H1 (cell line): ENCODE measurements at regions not wholly inside any gene's neighbourhood (a gene's known extent, or its start where the extent isn't known, plus 50 kb on each side); places are given as distances from the start of the nearest gene placed in this dataset.

Experiments used
- CTCF ChIA-PET: fragments of 300-600 bp; sonication (Branson Sonifier 250); formaldehyde crosslinking; loops from one replicate; lab custom pipeline; 2021; ENCODE audit not compliant: partially characterized antibody; lab: Charles Lee
- POLR2A ChIA-PET: fragments of 300-600 bp; sonication (Branson Sonifier 250); formaldehyde crosslinking; loops from one replicate; lab custom pipeline; 2021; ENCODE audit warnings: inconsistent platforms; ENCODE audit not compliant: partially characterized antibody; lab: Charles Lee
- DNase-seq, 2 experiments: peaks; one replicate each; pipeline versions ENCODE4 v3.0.0 to v3.0.0-alpha.2; 2010 to 2022; ENCODE audit warnings: low spot score in 2 of 2, low read depth in 1 of 2, mixed read lengths in 1 of 2
- FAIRE-seq: peaks from 2 replicates; lab custom pipeline; 2011; peaks lifted over from hg19 to GRCh38; lab: Jason Lieb, UNC
- H2AFZ ChIP-seq: 2 replicates; pipeline ENCODE4 v1.8.1; 2012; ENCODE audit warnings: low read length, inconsistent platforms
- H2AK5ac ChIP-seq: 2 replicates; pipeline ENCODE4 v1.6.1; 2013; ENCODE audit warnings: low read depth, low read length
- H2BK120ac ChIP-seq: replicated peaks from 2 replicates; pipeline ENCODE3; 2013; ENCODE audit warnings: low read depth, low read length, inconsistent platforms
- H2BK12ac ChIP-seq: 2 replicates; pipeline ENCODE4 v1.6.1; 2013; ENCODE audit warnings: low read depth, low read length
- H2BK15ac ChIP-seq: 2 replicates; pipeline ENCODE4 v1.6.1; 2013; ENCODE audit warnings: low read length
- H2BK20ac ChIP-seq: 2 replicates; pipeline ENCODE4 v1.6.1; 2013; ENCODE audit warnings: low read length
- H2BK5ac ChIP-seq: 2 replicates; pipeline ENCODE4 v1.6.1; 2013; ENCODE audit warnings: low read depth, low read length
- H3K14ac ChIP-seq: 2 replicates; pipeline ENCODE4 v1.6.1; 2013; ENCODE audit warnings: inconsistent platforms; ENCODE audit not compliant: insufficient read length
- H3K18ac ChIP-seq: 2 replicates; pipeline ENCODE4 v1.6.1; 2013; ENCODE audit warnings: low read length; ENCODE audit errors: extremely low read depth
- H3K23ac ChIP-seq: 2 replicates; pipeline ENCODE4 v1.6.1; 2013; ENCODE audit warnings: inconsistent platforms; ENCODE audit not compliant: insufficient read length
- H3K23me2 ChIP-seq: 2 replicates; pipeline ENCODE4 v1.6.1; 2013; ENCODE audit warnings: low read depth, low read length
- H3K27ac ChIP-seq: 2 replicates; pipeline ENCODE4 v1.6.1; 2011; ENCODE audit warnings: low read depth, low read length, inconsistent platforms
- H3K27me3 ChIP-seq, 4 experiments: replicated peaks in 1 of 4; 1 replicate in 1 of 4; 2 replicates in 3 of 4; pipeline versions ENCODE4 v1.6.1 to v1.8.1; 2011 to 2013; ENCODE audit warnings: low read length in 3 of 4, mild to moderate bottlenecking in 3 of 4, inconsistent platforms in 2 of 4, mixed read lengths in 2 of 4, moderate library complexity in 1 of 4; ENCODE audit not compliant: control insufficient read depth in 3 of 4, insufficient read depth in 3 of 4; ENCODE audit errors: extremely low read depth in 1 of 4
- H3K36me3 ChIP-seq, 4 experiments: 2 replicates each; pipeline versions ENCODE4 v1.6.1 to v1.8.1; 2011 to 2013; ENCODE audit warnings: mild to moderate bottlenecking in 4 of 4, low read length in 3 of 4, moderate library complexity in 2 of 4, control low read depth in 1 of 4, inconsistent platforms in 1 of 4; ENCODE audit not compliant: insufficient read depth in 4 of 4, control insufficient read depth in 2 of 4
- H3K4ac ChIP-seq: replicated peaks from 2 replicates; pipeline ENCODE3; 2013; ENCODE audit warnings: low read length, low read depth, mixed read lengths, inconsistent platforms; ENCODE audit not compliant: insufficient read length
- H3K4me1 ChIP-seq, 4 experiments: replicated peaks in 1 of 4; 1 replicate in 1 of 4; 2 replicates in 3 of 4; pipeline versions ENCODE4 v1.6.1 to v1.8.1; 2011 to 2013; ENCODE audit warnings: low read length in 3 of 4, inconsistent platforms in 2 of 4, mixed read lengths in 1 of 4; ENCODE audit not compliant: insufficient read depth in 4 of 4, control insufficient read depth in 3 of 4
- H3K4me2 ChIP-seq, 2 experiments: 2 replicates each; pipeline versions ENCODE4 v1.6.1 to v1.8.1; 2011 to 2013; ENCODE audit warnings: low read depth in 2 of 2, low read length in 2 of 2, control low read depth in 1 of 2, inconsistent platforms in 1 of 2, mild to moderate bottlenecking in 1 of 2; ENCODE audit not compliant: insufficient read depth in 1 of 2
- H3K4me3 ChIP-seq, 4 experiments: fragments of 200-600, 300-600 bp in 1 of 4; sonication (generic), shearing (Covaris generic), sonication (Bioruptor Twin) in 1 of 4; 2 replicates each; pipeline versions ENCODE4 v1.5.1 to v1.8.1; 2011 to 2016; ENCODE audit warnings: low read length in 4 of 4, low read depth in 3 of 4, control low read depth in 2 of 4, inconsistent platforms in 2 of 4, mild to moderate bottlenecking in 2 of 4, mixed read lengths in 1 of 4, moderate library complexity in 1 of 4; ENCODE audit not compliant: insufficient read depth in 2 of 4; ENCODE audit errors: extremely low read depth in 1 of 4
- H3K56ac ChIP-seq: replicated peaks from 2 replicates; pipeline ENCODE3; 2013; ENCODE audit warnings: low read depth, mild to moderate bottlenecking, mixed read lengths, low read length, inconsistent platforms; ENCODE audit not compliant: insufficient read length
- H3K79me1 ChIP-seq: 2 replicates; pipeline ENCODE4 v1.6.1; 2013; ENCODE audit warnings: low read depth, low read length, control low read depth
- H3K79me2 ChIP-seq, 2 experiments: 2 replicates each; pipeline versions ENCODE4 v1.6.1 to v1.8.1; 2012 to 2013; ENCODE audit warnings: low read length in 2 of 2, mild to moderate bottlenecking in 2 of 2, inconsistent platforms in 1 of 2; ENCODE audit not compliant: insufficient read depth in 2 of 2, control insufficient read depth in 1 of 2
- H3K9ac ChIP-seq, 4 experiments: replicated peaks in 1 of 4; 1 replicate in 1 of 4; 2 replicates in 3 of 4; pipeline versions ENCODE4 v1.6.1 to v1.8.1; 2011 to 2013; ENCODE audit warnings: low read depth in 3 of 4, low read length in 3 of 4, control low read depth in 2 of 4, mild to moderate bottlenecking in 2 of 4, moderate library complexity in 2 of 4, inconsistent platforms in 1 of 4; ENCODE audit errors: extremely low read depth in 1 of 4
- H3K9me3 ChIP-seq, 2 experiments: 2 replicates each; pipeline versions ENCODE4 v1.6.1 to v1.8.1; 2012 to 2013; ENCODE audit warnings: mild to moderate bottlenecking in 2 of 2, moderate library complexity in 2 of 2, control low read depth in 1 of 2, inconsistent platforms in 1 of 2, low read depth in 1 of 2, low read length in 1 of 2, mixed read lengths in 1 of 2; ENCODE audit not compliant: insufficient read depth in 2 of 2
- H4K20me1 ChIP-seq, 2 experiments: replicated peaks in 1 of 2; 2 replicates each; pipeline versions ENCODE3 to v1.8.1; 2011 to 2013; ENCODE audit warnings: inconsistent platforms in 2 of 2, low read length in 2 of 2, mild to moderate bottlenecking in 1 of 2; ENCODE audit not compliant: insufficient read depth in 2 of 2, control insufficient read depth in 1 of 2
- H4K5ac ChIP-seq: 2 replicates; pipeline ENCODE4 v1.6.1; 2013; ENCODE audit warnings: low read length, low read depth, mixed read lengths, inconsistent platforms; ENCODE audit not compliant: insufficient read length
- H4K8ac ChIP-seq: 2 replicates; pipeline ENCODE4 v1.8.0; 2013; ENCODE audit warnings: mild to moderate bottlenecking, moderate library complexity, low read length, inconsistent platforms; ENCODE audit not compliant: insufficient read depth; ENCODE audit errors: extremely low read depth
- H4K91ac ChIP-seq: replicated peaks from 2 replicates; pipeline ENCODE3; 2013; ENCODE audit warnings: low read length, mixed read lengths, inconsistent platforms; ENCODE audit not compliant: insufficient read length
- GTF2F1 ChIP-seq: IDR thresholded peaks from 2 replicates; pipeline ENCODE4 v1.6.1; 2012; ENCODE audit warnings: low read depth, low read length, improper control_type of control experiment, borderline replicate concordance
- JUND ChIP-seq: IDR thresholded peaks from 2 replicates; pipeline ENCODE4 v1.6.1; 2011; ENCODE audit warnings: mild to moderate bottlenecking, improper control_type of control experiment, low read length
- RNF2 ChIP-seq: fragments of 200-900, 300-1000 bp; sonication (generic); IDR thresholded peaks from 2 replicates; pipeline ENCODE4 v1.7.1; 2016; ENCODE audit warnings: borderline replicate concordance, low read depth, mild to moderate bottlenecking, antibody characterized with exemption, low read length; ENCODE audit not compliant: poor library complexity, severe bottlenecking; ENCODE audit errors: missing control alignments
- SIN3A ChIP-seq, 2 experiments: IDR thresholded peaks in 1 of 2; conservative IDR thresholded peaks in 1 of 2; 2 replicates each; pipeline ENCODE4 v1.6.1; 2011 to 2012; ENCODE audit warnings: low read length in 2 of 2, improper control_type of control experiment in 1 of 2, low read depth in 1 of 2, mild to moderate bottlenecking in 1 of 2
- TAF7 ChIP-seq: optimal IDR thresholded peaks from 2 replicates; pipeline ENCODE3; 2011; ENCODE audit warnings: low read depth, mild to moderate bottlenecking, inconsistent platforms, low read length, moderate library complexity, borderline replicate concordance
- TEAD4 ChIP-seq: IDR thresholded peaks from 2 replicates; pipeline ENCODE4 v1.6.1; 2012; ENCODE audit warnings: low read depth, low read length, inconsistent platforms, mixed read lengths
- WGBS, 2 experiments: shearing (Covaris generic) in 1 of 2; methylation state at CpG; one replicate each; pipeline versions ENCODE4 v1.1.6 to v1.1.7; 2013 to 2015; ENCODE audit warnings: low lambda C conversion rate in 2 of 2, mixed read lengths in 2 of 2, inconsistent platforms in 1 of 2, low coverage in 1 of 2, missing lambda C conversion rate in 1 of 2; ENCODE audit not compliant: insufficient replicate concordance in 2 of 2, insufficient coverage in 1 of 2, insufficient read length in 1 of 2; ENCODE audit errors: extremely low coverage in 1 of 2, missing lambda C conversion rate in 1 of 2; 5-methylcytosine and 5-hydroxymethylcytosine counted together

GRCh38 chr5:60141119-60141518 is 247.6 kb upstream of the PDE4D start:
- Histone ChIP-seq H2BK12ac (no peak overlapping the region), H3K18ac (no peak overlapping the region), H3K79me1 (no peaks in the 10 kb centered on the region), H4K20me1 (no peaks in the 10 kb centered on the region), H3K23ac (no peak overlapping the region), H4K8ac (no peak overlapping the region), H3K79me2 (no peaks in the 10 kb centered on the region), H3K27me3 (no peaks in the 10 kb centered on the region), H3K36me3 (no peaks in the 10 kb centered on the region), H3K14ac (no peak overlapping the region), H3K4me3 (no peak overlapping the region), H3K23me2 (no peaks in the 10 kb centered on the region), H4K5ac (no peak overlapping the region), H3K9ac (peak overlapping the region in 1 of 4 experiments; percentile 34; a peak in 1 of 7 replicates), H3K27ac (no peak overlapping the region), H2BK120ac (no peak overlapping the region), H2AK5ac (no peak overlapping the region), H3K4me1 (no peaks in the 10 kb centered on the region), H3K9me3 (no peaks in the 10 kb centered on the region), H2AFZ (peak overlapping the region; percentile 77; the same call in 1 of the 2 replicates), H3K56ac (no peak overlapping the region), H2BK20ac (no peak overlapping the region), H4K91ac (no peak overlapping the region), H3K4ac (no peak overlapping the region), H3K4me2 (no peak overlapping the region), H2BK5ac (no peak overlapping the region), H2BK15ac (no peak overlapping the region)
- DNase-seq: no peak
- FAIRE-seq: no peak
- 79% methylated on average over 2 of the region's 2 CpGs; no CpG with 5 or more reads in 1 of the 2 experiments for WGBS, 2 experiments
- ChIA-PET POLR2A (no interaction called here), CTCF (interaction anchor here (0.6 to 1.0 kb wide), 2 partner anchors 21 to 358 kb away, joined by 3 read pairs; no protein-coding TSS in a partner anchor)
- TF ChIP-seq JUND (peak; percentile 54; the same call in 1 of the 2 replicates), GTF2F1 (no peak), SIN3A (conservative IDR thresholded peaks at IDR 0.05 in 1 of 2, IDR thresholded peaks at IDR 0.05 in 1 of 2; ENCODE audit: low read depth in 1 of 2, low read length in 2 of 2) (no peak), RNF2 (no peak), TEAD4 (no peak), TAF7 (no peak)
